IMR-90 (cell line): ENCODE measurements at regions not wholly inside any gene's neighbourhood (a gene's known extent, or its start where the extent isn't known, plus 50 kb on each side); places are given as distances from the start of the nearest gene placed in this dataset.

Experiments used
- ATAC-seq: fragments of 200-7000 bp; cut with Tn5 transposase; 2 replicates; pipeline ENCODE4 v1.9.1; 2020; ENCODE audit warnings: low read depth, mild to moderate bottlenecking, moderate library complexity
- BruUV-seq: library from RNA; stranded (reverse); fragments of 400-500 nt; replicated peaks from 2 replicates; lab custom pipeline; 2021; lab: Mats Ljungman, UMichigan
- CTCF ChIA-PET: fragments of 300-600 bp; formaldehyde crosslinking; extraction: SDS; loops from one replicate; lab custom pipeline; 2021; ENCODE audit warnings: antibody characterized with exemption; lab: Yijun Ruan, JAX
- POLR2A ChIA-PET: fragments of 300-600 bp; sonication (Branson Sonifier 250); formaldehyde crosslinking; loops from one replicate; lab custom pipeline; 2022; ENCODE audit warnings: antibody characterized with exemption; ENCODE audit not compliant: unreplicated experiment; lab: Charles Lee
- DNase-seq: peaks from one replicate; pipeline ENCODE4 v3.0.0; 2013
- H2AFZ ChIP-seq: replicated peaks from 2 replicates; pipeline ENCODE3; 2013; ENCODE audit warnings: low read length, mild to moderate bottlenecking; ENCODE audit not compliant: poor library complexity
- H2AK5ac ChIP-seq: 2 replicates; pipeline ENCODE4 v1.6.1; 2013; ENCODE audit warnings: low read depth, low read length, inconsistent platforms
- H2AK9ac ChIP-seq: replicated peaks from 2 replicates; pipeline ENCODE3; 2013; ENCODE audit warnings: mild to moderate bottlenecking, low read depth, low read length, moderate library complexity; ENCODE audit not compliant: poor library complexity
- H2BK120ac ChIP-seq: 2 replicates; pipeline ENCODE4 v1.6.1; 2013; ENCODE audit warnings: low read depth, low read length, inconsistent platforms
- H2BK15ac ChIP-seq: 3 replicates; pipeline ENCODE4 v1.6.1; 2013; ENCODE audit warnings: low read depth, low read length, inconsistent platforms
- H2BK20ac ChIP-seq: 2 replicates; pipeline ENCODE4 v1.6.1; 2013; ENCODE audit warnings: low read depth, mild to moderate bottlenecking, inconsistent platforms, low read length, moderate library complexity
- H2BK5ac ChIP-seq: 2 replicates; pipeline ENCODE4 v1.6.1; 2013; ENCODE audit warnings: mild to moderate bottlenecking, low read depth, low read length, inconsistent platforms; ENCODE audit not compliant: poor library complexity, severe bottlenecking
- H3K14ac ChIP-seq: replicated peaks from 2 replicates; pipeline ENCODE4 v1.6.1; 2013; ENCODE audit warnings: low read depth, low read length, inconsistent platforms
- H3K18ac ChIP-seq: 2 replicates; pipeline ENCODE4 v1.6.1; 2013; ENCODE audit warnings: low read depth, low read length, control low read depth
- H3K23ac ChIP-seq: 2 replicates; pipeline ENCODE4 v1.6.1; 2013; ENCODE audit warnings: low read depth, low read length, inconsistent platforms
- H3K27ac ChIP-seq: 2 replicates; pipeline ENCODE4 v1.5.1; 2013; ENCODE audit warnings: mild to moderate bottlenecking, control low read depth, low read length; ENCODE audit not compliant: insufficient read depth
- H3K27me3 ChIP-seq: 2 replicates; pipeline ENCODE4 v1.6.1; 2013; ENCODE audit warnings: low read length; ENCODE audit not compliant: control insufficient read depth, insufficient read depth
- H3K36me3 ChIP-seq: 2 replicates; pipeline ENCODE4 v1.6.1; 2013; ENCODE audit warnings: low read length, mixed read lengths; ENCODE audit not compliant: control insufficient read depth, insufficient read depth
- H3K4ac ChIP-seq: 2 replicates; pipeline ENCODE4 v1.6.1; 2013; ENCODE audit warnings: low read depth, low read length, inconsistent platforms
- H3K4me1 ChIP-seq: 2 replicates; pipeline ENCODE4 v1.6.1; 2013; ENCODE audit warnings: low read length, mixed read lengths; ENCODE audit not compliant: control insufficient read depth, insufficient read depth
- H3K4me2 ChIP-seq: 2 replicates; pipeline ENCODE4 v1.6.1; 2013; ENCODE audit warnings: low read depth, mild to moderate bottlenecking, control low read depth, low read length, moderate library complexity
- H3K4me3 ChIP-seq: 2 replicates; pipeline ENCODE4 v1.5.1; 2013; ENCODE audit warnings: low read depth, mild to moderate bottlenecking, control low read depth, low read length, moderate library complexity; ENCODE audit not compliant: insufficient read depth
- H3K56ac ChIP-seq: 2 replicates; pipeline ENCODE4 v1.6.1; 2013; ENCODE audit warnings: low read length, inconsistent platforms; ENCODE audit not compliant: insufficient read depth; ENCODE audit errors: extremely low read depth
- H3K79me1 ChIP-seq, 2 experiments: 2 replicates each; pipeline ENCODE4 v1.6.1; 2013; ENCODE audit warnings: low read length in 2 of 2, inconsistent platforms in 1 of 2, low read depth in 1 of 2
- H3K9ac ChIP-seq: 2 replicates; pipeline ENCODE4 v1.6.1; 2013; ENCODE audit warnings: low read depth, low read length, control low read depth
- H3K9me1 ChIP-seq: 2 replicates; pipeline ENCODE4 v1.6.1; 2013; ENCODE audit warnings: low read length, inconsistent platforms; ENCODE audit not compliant: insufficient read depth
- H3K9me3 ChIP-seq: 2 replicates; pipeline ENCODE4 v1.6.1; 2013; ENCODE audit warnings: low read length; ENCODE audit not compliant: control insufficient read depth, insufficient read depth
- H4K20me1 ChIP-seq: 2 replicates; pipeline ENCODE4 v1.6.1; 2013; ENCODE audit warnings: low read length, inconsistent platforms; ENCODE audit not compliant: insufficient read depth
- H4K5ac ChIP-seq: 2 replicates; pipeline ENCODE4 v1.6.1; 2013; ENCODE audit warnings: mild to moderate bottlenecking, low read depth, low read length, control low read depth
- H4K8ac ChIP-seq, 2 experiments: 2 replicates each; pipeline ENCODE4 v1.6.1; 2013; ENCODE audit warnings: low read depth in 2 of 2, low read length in 2 of 2, control low read depth in 1 of 2, inconsistent platforms in 1 of 2
- H4K91ac ChIP-seq: 2 replicates; pipeline ENCODE4 v1.6.1; 2013; ENCODE audit warnings: low read depth, low read length, inconsistent platforms; ENCODE audit not compliant: insufficient read depth
- CEBPB ChIP-seq: IDR thresholded peaks from 2 replicates; pipeline ENCODE4 v1.6.1; 2012; ENCODE audit warnings: low read depth, low read length, improper control_type of control experiment
- CHD1 ChIP-seq: IDR thresholded peaks from 2 replicates; pipeline ENCODE4 v1.6.1; 2012; ENCODE audit warnings: low read depth, low read length, improper control_type of control experiment
- CTCF ChIP-seq: conservative IDR thresholded peaks from 2 replicates; pipeline ENCODE4 v1.5.1; 2012; ENCODE audit warnings: mild to moderate bottlenecking, low read depth, low read length, improper control_type of control experiment
- FOS ChIP-seq: fragments of 150-350 bp; IDR thresholded peaks from 2 replicates; pipeline ENCODE4 v1.6.1; 2016; ENCODE audit warnings: low read depth, low read length
- MAFK ChIP-seq: IDR thresholded peaks from 2 replicates; pipeline ENCODE4 v1.6.1; 2012; ENCODE audit warnings: low read depth, low read length, improper control_type of control experiment
- MAZ ChIP-seq: IDR thresholded peaks from 2 replicates; pipeline ENCODE4 v1.6.1; 2012; ENCODE audit warnings: low read depth, mild to moderate bottlenecking, low read length, improper control_type of control experiment, moderate library complexity, borderline replicate concordance
- MXI1 ChIP-seq: IDR thresholded peaks from 2 replicates; pipeline ENCODE4 v1.6.1; 2012; ENCODE audit warnings: low read depth, mild to moderate bottlenecking, low read length, moderate library complexity, borderline replicate concordance
- NFE2L2 ChIP-seq: fragments of 150-350 bp; IDR thresholded peaks from 2 replicates; pipeline ENCODE4 v1.6.1; 2016; ENCODE audit warnings: low read depth, mild to moderate bottlenecking, low read length
- POLR2A ChIP-seq: IDR thresholded peaks from 2 replicates; pipeline ENCODE4 v1.6.1; 2012; ENCODE audit warnings: mild to moderate bottlenecking, low read depth, low read length
- RCOR1 ChIP-seq: IDR thresholded peaks from 2 replicates; pipeline ENCODE4 v1.6.1; 2012; ENCODE audit warnings: mild to moderate bottlenecking, low read length, improper control_type of control experiment; ENCODE audit not compliant: insufficient replicate concordance
- RFX5 ChIP-seq: IDR thresholded peaks from 2 replicates; pipeline ENCODE4 v1.8.0; 2012; ENCODE audit warnings: low read depth, mild to moderate bottlenecking, low read length, moderate library complexity
- SMC3 ChIP-seq: fragments of 150-350 bp; IDR thresholded peaks from 2 replicates; pipeline ENCODE4 v1.6.1; 2016; ENCODE audit warnings: low read depth, mild to moderate bottlenecking, antibody characterized with exemption, low read length, moderate library complexity
- WGBS, 2 experiments: methylation state at CpG; one replicate each; pipeline versions ENCODE4 v1.1.5 to v1.1.7; 2013; ENCODE audit warnings: missing lambda C conversion rate in 2 of 2; ENCODE audit not compliant: insufficient read length in 1 of 2; ENCODE audit errors: extremely low coverage in 2 of 2; 5-methylcytosine and 5-hydroxymethylcytosine counted together
- dilution Hi-C: fragments of 300-500 bp; cut with HindIII; formaldehyde crosslinking; loops from one replicate; pipeline ENCODE4 v1.14.3; 2018; ENCODE audit warnings: low sequenced_read_pairs; ENCODE audit not compliant: unreplicated experiment
- in situ Hi-C: fragments of 300-500 bp; cut with MboI; formaldehyde crosslinking; loops from 3 replicates; pipeline ENCODE4 v1.14.3; 2019; ENCODE audit warnings: low sequenced_read_pairs, inconsistent platforms, mixed read lengths
- intact Hi-C: fragments of 100-400 bp; cut with micrococcal nuclease; formaldehyde crosslinking; loops from 2 replicates; pipeline ENCODE4 v1.10.0; 2022
- TF ChIP-seq, protein P1 (sequence below): fragments of 150-350 bp; IDR thresholded peaks from 2 replicates; pipeline ENCODE4 v1.6.1; 2017; ENCODE audit warnings: mild to moderate bottlenecking, antibody characterized with exemption, low read length, low read depth
- TF ChIP-seq, protein P2 (sequence below): fragments of 150-350 bp; IDR thresholded peaks from 2 replicates; pipeline ENCODE4 v1.6.1; 2016; ENCODE audit warnings: low read depth, mild to moderate bottlenecking, low read length, moderate library complexity, borderline replicate concordance

DNA sequence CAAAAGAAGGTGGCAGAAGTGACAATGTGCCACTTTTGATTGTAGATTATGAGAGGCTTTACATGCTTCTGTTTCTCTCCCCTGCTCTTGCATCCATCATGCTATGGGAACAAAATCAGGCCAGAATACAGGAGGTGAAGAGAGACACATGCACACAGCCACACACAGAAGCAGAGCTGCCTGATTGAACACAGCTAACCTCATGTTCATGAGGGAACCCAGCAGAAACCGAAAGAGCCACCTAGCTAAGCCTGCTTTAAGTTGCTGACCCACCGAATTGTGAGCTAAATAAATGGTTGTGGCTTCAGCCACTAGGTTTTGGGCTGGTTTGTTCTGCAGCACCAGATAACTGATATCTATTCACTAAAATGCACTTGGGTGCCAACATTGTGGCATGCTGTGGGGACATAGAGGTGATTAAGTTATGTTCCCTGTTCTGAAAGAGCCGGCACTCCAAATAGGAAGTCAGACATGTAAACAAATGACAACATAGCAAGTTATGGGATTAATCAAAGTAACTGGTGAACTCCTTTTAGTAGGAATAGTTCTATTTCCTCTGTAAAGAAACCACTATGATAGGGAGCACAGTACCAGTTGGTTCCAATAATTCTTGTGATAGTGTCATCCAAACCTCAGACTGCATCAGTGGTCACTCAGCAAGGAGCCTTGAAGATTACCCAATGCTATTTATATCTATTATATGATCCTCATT lies 93.6 kb upstream of the TNC start:
- no peaks in the 10 kb centered on the region for H3K36me3 ChIP-seq
- intact Hi-C loops (loop anchor here (5.0 kb wide), 1 partner anchor 194 kb away; no protein-coding TSS in a partner anchor), in situ Hi-C loops (no loop called here), dilution Hi-C loops (no loop called here)
- no TSS peak for BruUV-seq
- H2AK5ac ChIP-seq = peak overlapping the region; percentile 72
- peak overlapping the region; percentile 77 for H4K91ac ChIP-seq
- H2BK15ac ChIP-seq = peak overlapping the region; percentile 51; the same call in 1 of the 3 replicates
- no peak overlapping the region for H2AFZ ChIP-seq
- DNase-seq = peak; percentile 62
- peaks cover 22% of the 10 kb centered on the region for H3K4me1 ChIP-seq
- no peaks in the 10 kb centered on the region for H4K20me1 ChIP-seq
- no peak overlapping the region for H2AK9ac ChIP-seq
- no peaks in the 10 kb centered on the region for H3K27me3 ChIP-seq
- peaks cover 8% of the 10 kb centered on the region for H3K9me1 ChIP-seq
- H4K8ac ChIP-seq = 0 out of 4 replicates have a peak overlapping the region, but pooled peaks of 1 of the 2 experiments have one; percentile 1
- H4K5ac ChIP-seq = peak overlapping the region; percentile 87
- peak overlapping the region; percentile 74 for H3K14ac ChIP-seq
- H3K4me3 ChIP-seq = no peak overlapping the region
- H3K9me3 ChIP-seq = no peaks in the 10 kb centered on the region
- peak overlapping the region; percentile 45 for H3K18ac ChIP-seq
- CTCF ChIA-PET = interaction anchor here (1.4 kb wide), 1 partner anchor 9 kb away, joined by 4 read pairs; no protein-coding TSS in a partner anchor
- H3K79me1 ChIP-seq = no peaks in the 10 kb centered on the region
- 20% methylated on average over 1 of the region's 3 CpGs; no CpG with 5 or more reads in 1 of the 2 experiments for WGBS, 2 experiments
- peak overlapping the region; percentile 70 for H3K4ac ChIP-seq
- H2BK120ac ChIP-seq = peak overlapping the region; percentile 62
- H3K23ac ChIP-seq = peak overlapping the region; percentile 4
- peak overlapping the region; percentile 27; the same call in 1 of the 2 replicates for H2BK20ac ChIP-seq
- peak; percentile 25 for ATAC-seq
- H3K9ac ChIP-seq = no peak overlapping the region
- 0 out of 2 replicates have a peak overlapping the region, but pooled peaks have one; percentile 2 for H3K27ac ChIP-seq
- POLR2A ChIA-PET = no interaction called here
- no peak overlapping the region for H2BK5ac ChIP-seq
- peak overlapping the region; percentile 39; the same call in 1 of the 2 replicates for H3K4me2 ChIP-seq
- H3K56ac ChIP-seq = no peak overlapping the region
- TF ChIP-seq CEBPB (no peak; the same call in 1 of the 2 replicates), POLR2A (no peak), RFX5 (no peak), MAZ (no peak), MAFK (no peak), SMC3 (no peak), MXI1 (no peak), CTCF (no peak), NFE2L2 (no peak), FOS (no peak), CHD1 (no peak), RCOR1 (no peak)
- TF ChIP-seq, protein P1, sequence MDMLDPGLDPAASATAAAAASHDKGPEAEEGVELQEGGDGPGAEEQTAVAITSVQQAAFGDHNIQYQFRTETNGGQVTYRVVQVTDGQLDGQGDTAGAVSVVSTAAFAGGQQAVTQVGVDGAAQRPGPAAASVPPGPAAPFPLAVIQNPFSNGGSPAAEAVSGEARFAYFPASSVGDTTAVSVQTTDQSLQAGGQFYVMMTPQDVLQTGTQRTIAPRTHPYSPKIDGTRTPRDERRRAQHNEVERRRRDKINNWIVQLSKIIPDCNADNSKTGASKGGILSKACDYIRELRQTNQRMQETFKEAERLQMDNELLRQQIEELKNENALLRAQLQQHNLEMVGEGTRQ = no peak
- TF ChIP-seq, protein P2, sequence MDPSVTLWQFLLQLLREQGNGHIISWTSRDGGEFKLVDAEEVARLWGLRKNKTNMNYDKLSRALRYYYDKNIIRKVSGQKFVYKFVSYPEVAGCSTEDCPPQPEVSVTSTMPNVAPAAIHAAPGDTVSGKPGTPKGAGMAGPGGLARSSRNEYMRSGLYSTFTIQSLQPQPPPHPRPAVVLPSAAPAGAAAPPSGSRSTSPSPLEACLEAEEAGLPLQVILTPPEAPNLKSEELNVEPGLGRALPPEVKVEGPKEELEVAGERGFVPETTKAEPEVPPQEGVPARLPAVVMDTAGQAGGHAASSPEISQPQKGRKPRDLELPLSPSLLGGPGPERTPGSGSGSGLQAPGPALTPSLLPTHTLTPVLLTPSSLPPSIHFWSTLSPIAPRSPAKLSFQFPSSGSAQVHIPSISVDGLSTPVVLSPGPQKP = no peak
